ENCODE measurements at regions not wholly inside any gene's neighbourhood (a gene's known extent, or its start where the extent isn't known, plus 50 kb on each side); places are given as distances from the start of the nearest gene placed in this dataset.
"Not testable (repeated sequence)": the region's sequence is repeated elsewhere in the genome, so short reads cannot be mapped to it uniquely, and the experiment has no call there.

DNA sequence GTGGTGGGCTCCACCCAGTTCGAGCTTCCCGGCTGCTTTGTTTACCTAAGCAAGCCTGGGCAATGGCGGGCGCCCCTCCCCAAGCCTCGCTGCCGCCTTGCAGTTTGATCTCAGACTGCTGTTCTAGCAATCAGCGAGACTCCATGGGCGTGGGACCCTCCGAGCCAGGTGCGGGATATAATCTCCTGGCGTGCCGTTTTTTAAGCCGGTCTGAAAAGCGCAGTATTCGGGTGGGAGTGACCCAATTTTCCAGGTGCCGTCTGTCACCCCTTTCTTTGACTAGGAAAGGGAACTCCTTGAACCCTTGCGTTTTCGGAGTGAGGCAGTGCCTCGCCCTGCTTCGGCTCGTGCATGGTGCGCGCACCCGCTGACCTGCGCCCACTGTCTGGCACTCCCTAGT, 94.4 kb downstream of the ASMT start:
- TF ChIP-seq, protein P1, sequence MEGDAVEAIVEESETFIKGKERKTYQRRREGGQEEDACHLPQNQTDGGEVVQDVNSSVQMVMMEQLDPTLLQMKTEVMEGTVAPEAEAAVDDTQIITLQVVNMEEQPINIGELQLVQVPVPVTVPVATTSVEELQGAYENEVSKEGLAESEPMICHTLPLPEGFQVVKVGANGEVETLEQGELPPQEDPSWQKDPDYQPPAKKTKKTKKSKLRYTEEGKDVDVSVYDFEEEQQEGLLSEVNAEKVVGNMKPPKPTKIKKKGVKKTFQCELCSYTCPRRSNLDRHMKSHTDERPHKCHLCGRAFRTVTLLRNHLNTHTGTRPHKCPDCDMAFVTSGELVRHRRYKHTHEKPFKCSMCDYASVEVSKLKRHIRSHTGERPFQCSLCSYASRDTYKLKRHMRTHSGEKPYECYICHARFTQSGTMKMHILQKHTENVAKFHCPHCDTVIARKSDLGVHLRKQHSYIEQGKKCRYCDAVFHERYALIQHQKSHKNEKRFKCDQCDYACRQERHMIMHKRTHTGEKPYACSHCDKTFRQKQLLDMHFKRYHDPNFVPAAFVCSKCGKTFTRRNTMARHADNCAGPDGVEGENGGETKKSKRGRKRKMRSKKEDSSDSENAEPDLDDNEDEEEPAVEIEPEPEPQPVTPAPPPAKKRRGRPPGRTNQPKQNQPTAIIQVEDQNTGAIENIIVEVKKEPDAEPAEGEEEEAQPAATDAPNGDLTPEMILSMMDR (IDR thresholded peaks at IDR 0.05; ENCODE audit: borderline replicate concordance, extremely low read depth, low read length, poor library complexity, severe bottlenecking), result not testable (repeated sequence)
- not testable (repeated sequence) for TF ChIP-seq EZH2 (IDR thresholded peaks at IDR 0.05; ENCODE audit: borderline replicate concordance, low read depth, low read length, severe bottlenecking)
